ENCODE measurements at regions not wholly inside any gene's neighbourhood (a gene's known extent, or its start where the extent isn't known, plus 50 kb on each side); places are given as distances from the start of the nearest gene placed in this dataset.
"Not testable (repeated sequence)": the region's sequence is repeated elsewhere in the genome, so short reads cannot be mapped to it uniquely, and the experiment has no call there.

DNA sequence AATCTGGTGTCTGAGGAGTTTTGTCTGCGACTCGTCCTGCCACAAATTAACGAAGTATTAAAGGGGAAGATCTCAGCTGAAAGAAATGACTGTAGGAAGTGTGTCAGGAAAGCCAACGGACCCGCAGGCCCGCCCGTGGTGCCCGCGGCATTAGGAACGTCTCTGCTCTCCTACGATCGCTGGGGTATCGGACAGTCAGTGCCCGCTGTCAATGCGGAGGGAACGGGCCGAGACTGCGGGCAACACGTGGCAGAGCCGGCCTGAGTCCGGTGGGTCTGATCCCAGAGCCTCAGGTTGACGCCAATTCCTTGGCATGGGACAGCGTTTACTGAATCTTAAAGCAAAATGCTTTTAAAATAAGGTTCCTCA lies 128.7 kb downstream of the KBTBD2 start:
- DNase-seq (ENCODE audit: low spot score) = no peak

DNA sequence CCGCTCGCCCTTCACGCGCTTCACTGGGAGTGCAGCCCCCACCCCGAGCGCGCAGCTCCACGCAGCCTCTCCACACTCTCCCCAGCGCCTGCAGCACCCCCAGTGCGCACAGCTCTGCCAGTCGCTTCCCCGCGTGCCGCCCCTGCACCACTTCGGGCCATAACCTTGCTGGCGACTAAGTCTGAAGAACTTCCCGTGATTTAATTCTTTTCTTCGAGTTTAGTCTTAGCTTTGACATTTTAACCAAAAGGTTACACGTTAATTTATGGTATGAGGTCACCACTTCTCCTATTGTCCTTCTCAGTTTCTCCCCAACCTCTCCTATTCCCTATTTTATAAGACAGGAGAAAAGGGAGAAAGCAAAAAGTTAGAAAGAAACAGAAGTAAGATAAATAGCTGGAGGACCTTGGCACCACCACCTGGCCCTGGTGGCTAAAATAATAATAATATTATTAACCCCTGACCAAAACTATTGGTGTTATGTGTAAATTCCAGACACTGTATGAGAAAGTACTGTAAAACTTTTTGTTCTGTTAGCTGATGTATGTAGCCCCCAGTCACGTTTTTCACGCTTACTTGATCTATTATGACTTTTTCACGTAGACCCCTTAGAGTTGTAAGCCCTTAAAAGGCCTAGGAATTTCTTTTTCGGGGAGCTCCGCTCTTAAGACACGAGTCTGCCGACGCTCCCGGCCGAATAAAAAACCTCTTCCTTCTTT lies 129.2 kb downstream of the KBTBD2 start:
- not testable (repeated sequence) for DNase-seq (ENCODE audit: low spot score)

DNA sequence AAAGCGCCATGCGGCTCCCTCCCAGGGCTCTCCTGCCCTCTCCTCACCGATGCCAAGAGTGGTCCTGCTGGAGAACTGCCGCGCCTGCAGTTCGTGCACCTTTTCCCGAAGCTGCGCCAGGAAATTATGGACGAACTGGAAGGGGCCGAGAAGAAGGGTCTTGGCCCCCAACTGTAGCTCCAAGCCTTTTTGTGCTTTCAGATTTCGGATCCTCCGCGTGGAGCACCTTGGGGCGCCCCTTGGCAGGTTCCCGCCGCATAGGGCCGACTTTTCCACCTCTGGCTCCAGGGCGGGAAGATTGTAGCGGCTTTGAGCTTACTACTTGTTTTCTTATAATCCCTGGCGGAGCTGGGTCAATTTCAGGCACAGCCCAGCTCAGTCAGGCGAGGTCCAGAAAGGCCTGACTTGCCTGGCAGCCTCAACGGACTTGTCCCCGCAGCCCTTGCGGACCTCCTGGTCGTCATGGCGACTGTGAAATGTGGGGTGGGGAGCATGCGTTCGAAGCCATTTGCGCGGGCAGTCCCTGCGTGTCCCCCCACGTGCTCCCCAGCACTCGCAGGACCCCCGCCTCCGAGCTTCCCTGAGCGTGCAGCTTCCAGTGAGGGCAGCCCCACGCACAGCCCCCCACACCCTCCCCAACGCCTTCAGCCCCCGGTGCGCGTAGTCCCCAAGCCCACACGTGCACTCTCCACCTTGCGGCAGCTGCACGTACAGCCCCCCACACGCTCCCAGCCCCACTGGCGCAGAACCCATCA lies 129.9 kb downstream of the KBTBD2 start:
- no peak for DNase-seq (ENCODE audit: low spot score)

DNA sequence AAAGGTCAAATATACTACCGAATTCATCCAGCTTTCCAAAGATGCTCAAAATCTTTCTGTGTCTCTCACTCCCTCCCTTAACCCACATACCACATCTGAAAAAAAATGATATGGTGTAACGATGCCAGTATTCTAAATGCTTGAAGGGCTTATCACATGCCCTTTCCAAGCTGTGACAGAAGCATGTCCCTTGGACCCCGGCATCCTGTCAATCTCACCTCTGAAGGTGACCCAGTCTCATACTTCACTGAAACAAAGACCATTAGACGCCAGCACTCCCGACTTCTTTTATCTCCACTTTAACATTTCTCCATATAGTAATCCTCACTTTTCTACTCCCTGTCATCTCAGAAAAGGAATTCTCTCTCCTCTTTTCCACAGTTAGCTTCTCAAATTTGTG lies 130.8 kb downstream of the KBTBD2 start:
- not testable (repeated sequence) for DNase-seq (ENCODE audit: low spot score)

GRCh38 chr7:32759859-32760258 lies 131.7 kb downstream of the KBTBD2 start:
- not testable (repeated sequence) for DNase-seq (ENCODE audit: low spot score)

- DNase-seq (ENCODE audit: low spot score) = not testable (repeated sequence)
Observed at GRCh38 chr7:32753872-32754271, 137.7 kb downstream of the KBTBD2 start.

- DNase-seq (ENCODE audit: low spot score) = not testable (repeated sequence)
Observed at GRCh38 chr7:32748337-32748736, 143.2 kb downstream of the KBTBD2 start.

GRCh38 chr7:32747443-32748148 lies 144.0 kb downstream of the KBTBD2 start:
- not testable (repeated sequence) for DNase-seq (ENCODE audit: low spot score)

GRCh38 chr7:32741853-32742476 lies 149.6 kb downstream of the KBTBD2 start:
- DNase-seq (ENCODE audit: low spot score) = not testable (repeated sequence)

- DNase-seq (ENCODE audit: low spot score) = not testable (repeated sequence)
Observed at GRCh38 chr7:32739749-32740148, 151.8 kb downstream of the KBTBD2 start.

- DNase-seq (ENCODE audit: low spot score) = not testable (repeated sequence)
Observed at GRCh38 chr7:32738390-32738789, 153.2 kb downstream of the KBTBD2 start.

DNA sequence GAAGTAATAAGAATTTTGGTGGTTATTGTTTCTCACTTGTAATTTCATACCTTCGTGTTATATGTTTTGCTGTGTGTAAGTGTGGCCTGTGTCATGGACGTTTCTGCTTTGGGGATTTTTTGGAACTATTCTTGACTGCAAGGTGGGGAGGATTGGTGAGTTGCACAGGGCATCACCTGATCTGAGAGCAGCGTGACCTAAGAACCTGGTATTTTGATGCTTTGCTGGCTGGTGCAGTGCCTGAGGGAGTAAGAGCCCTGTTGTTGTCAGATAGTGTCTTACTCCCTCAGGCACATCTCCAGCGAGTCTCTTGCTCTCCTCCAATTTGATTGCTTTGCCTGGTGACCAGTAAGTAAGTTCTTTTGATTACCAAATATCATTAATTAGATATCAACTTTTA lies 158.8 kb downstream of the KBTBD2 start:
- not testable (repeated sequence) for DNase-seq (ENCODE audit: low spot score)

DNA sequence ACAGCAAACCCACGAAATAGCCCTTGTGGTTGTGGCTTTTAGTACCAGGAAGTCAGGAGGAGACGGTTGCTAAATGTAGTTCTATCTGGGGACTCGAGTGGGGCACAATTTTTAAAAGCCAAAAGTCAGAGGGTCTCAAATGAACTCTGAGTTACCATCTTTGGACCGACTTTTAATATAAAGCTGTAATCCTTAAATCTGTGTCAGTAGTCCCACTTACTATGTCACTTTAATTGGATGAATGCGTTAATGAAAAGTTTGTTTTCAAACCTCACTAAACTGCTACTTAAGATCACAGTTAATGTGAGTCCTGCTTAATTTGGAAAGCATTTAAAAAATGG lies 162.3 kb downstream of the KBTBD2 start:
- not testable (repeated sequence) for DNase-seq (ENCODE audit: low spot score)

DNA sequence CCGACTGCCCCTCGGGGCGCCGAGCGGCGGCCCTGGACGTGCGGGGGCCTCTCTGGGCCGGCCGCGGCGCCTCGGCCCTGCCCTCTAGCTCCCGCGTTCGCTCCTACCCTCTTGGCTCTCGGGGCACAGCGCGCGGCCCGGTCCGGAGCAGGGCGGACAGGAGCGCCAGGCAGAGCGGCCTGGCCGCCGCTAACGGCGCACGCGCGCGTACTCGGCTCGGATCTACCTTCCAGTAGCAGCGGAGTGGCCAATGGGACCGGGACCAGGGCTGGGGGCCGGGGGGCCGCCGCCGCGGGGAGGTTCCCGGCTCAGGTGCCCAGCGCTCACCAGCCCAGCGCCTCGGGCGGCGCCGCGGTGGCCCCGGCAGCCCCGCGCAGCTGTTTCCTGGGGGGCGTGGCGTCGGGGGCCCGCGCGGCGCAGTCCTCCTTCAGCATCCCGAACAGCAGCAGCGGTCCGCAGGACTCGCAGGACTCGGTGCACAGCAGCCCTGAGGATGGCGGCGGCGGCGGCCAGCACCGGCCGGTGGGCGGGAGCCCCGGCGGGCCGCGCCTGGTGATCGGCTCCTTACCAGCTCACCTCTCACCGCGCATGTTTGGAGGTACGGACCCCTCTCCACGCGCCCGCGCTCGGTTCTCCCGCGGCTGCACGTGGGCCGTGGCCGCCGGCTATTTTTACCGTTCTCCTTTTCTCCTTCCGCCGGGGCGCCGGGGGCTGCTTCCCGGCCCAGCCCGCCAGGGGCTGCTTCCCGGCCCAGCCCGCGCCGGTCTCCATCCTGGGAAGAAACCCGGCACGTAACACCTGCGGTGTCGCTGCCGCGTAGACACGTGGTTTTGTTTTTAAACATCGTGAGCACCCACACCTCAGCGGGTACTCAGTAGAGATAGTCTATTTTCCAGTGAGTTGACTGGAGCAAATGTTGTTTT lies 162.9 kb downstream of the KBTBD2 start:
- DNase-seq (ENCODE audit: low spot score) = not testable (repeated sequence)

DNA sequence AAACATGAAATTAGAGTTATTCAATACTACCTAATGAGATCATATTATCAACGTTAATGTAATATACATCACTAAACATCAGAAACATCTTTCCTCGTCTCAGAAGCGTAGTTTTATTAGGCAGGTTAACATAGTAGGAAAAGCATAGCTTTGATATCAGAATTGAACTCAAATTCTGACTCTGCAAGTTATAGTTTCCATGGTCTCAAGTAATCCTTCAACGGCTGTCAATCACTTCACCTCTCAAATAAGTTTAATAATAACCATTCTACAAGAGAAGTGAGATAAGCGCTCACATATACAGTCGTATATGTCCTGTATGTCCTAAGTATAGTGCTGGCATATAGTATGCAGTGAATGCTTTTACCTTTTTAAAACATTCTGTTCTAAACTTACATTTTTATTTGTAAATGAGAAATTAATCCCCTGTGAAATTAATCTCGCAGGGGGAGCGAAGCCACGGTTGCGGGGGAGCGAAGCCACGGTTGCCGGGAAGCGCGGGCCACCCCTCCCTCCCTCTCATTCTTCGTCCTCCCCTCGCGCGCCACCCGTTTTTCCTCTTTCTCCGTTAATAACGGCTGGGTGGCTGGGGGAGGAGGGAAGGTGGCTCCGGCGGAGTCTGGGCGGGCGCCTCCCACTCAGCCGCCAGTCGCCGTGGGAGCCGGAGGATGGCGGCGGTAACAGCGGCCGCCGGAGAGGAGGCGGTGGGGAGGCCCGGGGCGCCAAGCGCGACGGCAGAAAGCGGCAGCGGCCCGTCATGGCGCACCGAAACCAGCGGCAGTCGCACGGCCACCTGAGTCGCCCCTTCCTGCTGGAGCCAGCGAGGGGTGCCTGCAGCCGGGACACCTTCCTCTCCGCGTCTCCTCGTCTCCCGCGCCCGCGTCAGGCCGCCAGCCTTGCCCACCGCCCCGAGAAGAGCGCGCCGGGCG lies 163.8 kb downstream of the KBTBD2 start:
- not testable (repeated sequence) for DNase-seq (ENCODE audit: low spot score)

DNA sequence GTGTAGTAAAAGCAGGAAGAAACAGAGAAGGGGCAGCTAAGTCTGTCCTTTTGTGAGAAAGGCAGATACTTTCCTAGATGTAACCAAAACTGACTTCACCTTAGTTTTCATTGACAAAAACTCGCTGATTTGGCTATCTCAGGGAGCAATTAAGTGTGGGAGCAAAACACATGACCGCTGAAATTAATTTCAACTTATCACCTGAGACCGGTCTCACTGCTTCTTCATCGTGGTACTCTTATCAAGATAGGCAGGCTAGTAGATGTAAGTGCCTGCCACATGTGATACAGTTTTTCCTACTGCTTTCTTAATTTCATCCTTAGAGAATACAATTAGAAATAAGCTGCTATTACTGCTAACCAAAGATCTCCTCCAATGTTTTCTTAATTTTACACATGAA lies 168.7 kb downstream of the KBTBD2 start:
- not testable (repeated sequence) for DNase-seq (ENCODE audit: low spot score)

DNA sequence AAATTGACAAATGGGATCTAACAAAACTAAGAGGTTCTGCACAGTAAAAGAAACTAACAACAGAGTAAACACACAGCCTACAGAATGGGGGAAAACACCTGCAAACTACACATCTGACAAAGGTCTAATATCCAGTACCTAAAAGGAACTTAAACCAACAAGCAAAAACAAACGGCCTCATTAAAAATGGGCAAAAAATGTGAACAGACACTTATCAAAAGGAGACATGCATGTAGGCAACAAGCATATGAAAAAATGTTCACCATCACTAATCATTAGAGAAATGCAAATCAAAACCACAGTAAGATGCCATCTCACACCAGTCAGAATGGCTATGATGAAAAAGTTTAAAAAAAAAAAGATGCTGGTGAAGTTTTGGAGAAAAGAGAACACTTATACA lies 197.4 kb downstream of the KBTBD2 start:
- DNase-seq (ENCODE audit: low spot score) = no peak

DNA sequence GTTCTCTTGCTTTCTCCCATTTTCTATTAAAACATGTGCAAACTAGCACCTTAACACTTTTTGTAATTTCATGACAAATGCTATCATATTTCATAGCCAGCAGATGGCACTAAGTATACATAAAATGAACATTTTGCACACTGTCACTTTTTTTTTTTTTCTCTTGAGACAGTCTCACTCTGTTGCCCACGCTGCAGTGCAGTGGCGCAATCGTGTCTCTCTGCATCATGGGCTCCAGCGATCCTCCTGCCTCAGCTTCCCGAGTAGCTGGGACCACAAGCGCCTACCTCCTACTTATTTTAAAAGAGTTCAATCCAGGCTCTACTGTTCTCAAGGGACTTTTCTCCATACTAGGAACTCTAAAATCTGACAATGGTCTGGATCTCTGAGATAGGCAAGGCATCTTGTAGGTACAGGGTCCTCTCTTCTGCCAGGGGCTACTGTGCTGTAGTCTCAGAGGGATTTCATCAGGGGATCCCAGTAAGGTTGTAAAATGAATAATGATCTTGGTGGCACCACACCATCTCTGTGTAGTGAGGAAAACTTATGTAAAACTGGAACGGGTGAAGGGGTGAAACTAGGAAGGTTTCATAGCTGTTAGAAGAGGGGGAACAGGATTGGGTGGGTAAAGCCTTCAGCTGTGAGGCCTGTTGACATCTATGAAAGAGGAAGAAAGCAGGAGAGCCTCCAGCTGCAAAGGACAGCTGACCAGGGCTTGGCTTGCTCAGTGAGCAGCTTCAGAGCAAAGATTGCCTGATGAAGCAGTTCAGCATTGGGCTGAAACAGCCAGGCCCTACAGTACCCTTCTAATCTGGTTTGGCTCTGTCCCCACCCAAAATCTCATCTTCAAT lies 196.9 kb downstream of the AVL9 start:
- DNase-seq (ENCODE audit: low spot score) = not testable (repeated sequence)

- not testable (repeated sequence) for DNase-seq (ENCODE audit: low spot score)
Observed at GRCh38 chr7:32688092-32688491, 192.8 kb downstream of the AVL9 start.
